Activated T-cell treated with anti-CD3 and anti-CD28 coated beads, Interleukin-2, amount 50 U/mL, for 48 hours (primary cell): ENCODE measurements at regions not wholly inside any gene's neighbourhood (a gene's known extent, or its start where the extent isn't known, plus 50 kb on each side); places are given as distances from the start of the nearest gene placed in this dataset.

Source experiments
- DNase-seq, 2 experiments: peaks; one replicate each; pipeline ENCODE4 v3.0.0-alpha.2; 2020

DNA sequence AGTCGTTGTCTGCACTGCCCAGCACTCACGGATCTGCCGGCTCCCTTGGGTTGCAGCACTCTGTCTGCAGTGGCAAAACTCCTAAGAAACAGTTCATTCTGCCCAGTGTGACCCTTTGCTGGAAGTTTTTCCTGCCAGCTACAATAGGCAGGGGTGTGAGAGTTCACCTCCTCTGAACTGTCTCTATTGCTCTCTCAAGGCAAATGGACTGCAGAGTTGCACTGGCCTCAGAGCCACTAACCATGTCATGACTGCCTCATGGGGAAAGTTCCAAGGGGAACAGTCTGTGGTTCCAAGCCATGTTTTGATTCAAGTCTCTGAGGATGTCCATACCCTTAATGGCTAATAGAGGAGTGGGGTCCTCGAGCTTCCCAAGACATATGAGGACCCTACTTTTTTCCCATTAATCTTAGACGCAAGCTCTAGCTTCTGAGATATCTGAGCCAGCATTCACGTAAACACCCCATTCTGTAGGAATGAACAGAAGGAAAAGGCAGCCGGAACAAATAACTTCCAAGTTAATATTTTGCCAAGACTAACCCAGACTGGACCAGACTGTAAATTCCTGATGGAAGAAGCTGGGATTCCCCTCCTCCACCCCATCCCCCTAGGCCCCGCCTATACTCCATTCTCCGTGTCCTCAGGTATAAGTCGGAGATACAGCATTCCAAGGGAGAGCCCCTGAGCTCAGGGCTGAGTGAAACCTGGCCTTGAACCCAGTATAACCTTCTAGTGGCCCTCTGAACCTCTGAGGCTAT, 93.8 kb upstream of the AKT3 start:
- no peak for DNase-seq

DNA sequence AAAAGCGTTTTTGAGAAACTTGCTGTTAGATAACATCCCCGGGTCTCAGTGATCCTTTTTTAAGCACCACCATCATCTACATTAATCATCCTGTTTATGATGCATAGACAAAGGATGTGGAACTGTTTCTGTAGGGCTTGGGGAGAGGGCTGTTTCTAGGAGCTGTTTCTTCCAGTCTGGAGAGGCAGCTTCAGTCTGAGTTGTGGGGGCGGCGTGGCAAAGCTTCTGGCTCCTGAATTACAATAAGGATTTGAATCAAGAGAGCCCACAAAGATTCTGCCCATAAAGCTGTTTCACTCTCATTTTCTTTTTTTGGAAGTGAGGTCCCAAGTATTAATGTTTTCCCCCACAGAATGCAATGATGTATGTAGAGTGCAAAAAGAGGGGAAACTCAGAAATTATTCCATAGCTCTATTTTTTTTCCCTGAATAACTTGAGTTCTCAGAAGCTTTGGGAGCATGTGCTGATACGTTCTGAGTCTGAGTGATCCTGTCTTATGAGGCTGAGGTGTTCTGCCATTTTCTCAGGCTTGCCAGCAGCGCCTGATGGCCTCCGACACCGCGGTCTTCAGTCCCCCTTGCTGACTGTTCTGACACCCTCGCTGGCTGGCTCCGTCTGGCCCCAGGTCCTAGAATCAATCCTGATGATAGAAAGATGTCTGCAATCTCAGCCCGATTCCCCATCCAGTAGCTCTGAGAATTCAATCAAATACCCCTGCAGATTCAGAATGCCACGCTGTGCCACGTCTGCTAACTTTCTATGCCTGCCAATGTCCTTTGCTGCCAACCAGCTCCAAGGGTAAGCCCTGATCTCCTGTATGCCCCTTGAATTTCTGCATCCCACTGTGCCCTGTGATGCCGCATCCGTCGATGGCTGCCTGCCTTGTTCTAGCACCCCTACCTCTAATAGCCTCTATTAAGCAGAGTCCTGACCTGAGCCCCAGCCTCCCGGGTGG, 92.4 kb upstream of the AKT3 start:
- no peak for DNase-seq

DNA sequence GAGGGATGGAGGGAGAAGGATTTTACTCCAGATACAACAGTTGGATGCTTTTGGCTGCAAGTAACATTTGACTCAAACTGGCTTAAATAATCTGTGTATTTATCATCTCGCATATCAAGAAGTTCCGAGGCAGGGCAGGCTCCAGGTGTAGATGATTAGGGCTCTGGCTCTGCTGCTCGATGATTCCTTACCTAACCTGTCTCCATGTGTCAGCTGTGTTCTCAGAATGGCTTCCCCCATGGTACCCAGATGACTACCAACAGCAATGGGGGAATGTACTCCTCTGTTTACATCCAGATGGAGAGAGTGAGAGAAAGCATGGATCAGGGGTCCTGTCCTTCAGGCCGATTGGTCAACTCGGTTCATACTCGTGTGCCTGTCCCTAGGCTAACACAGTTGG, 90.4 kb upstream of the AKT3 start:
- no peak for DNase-seq

DNA sequence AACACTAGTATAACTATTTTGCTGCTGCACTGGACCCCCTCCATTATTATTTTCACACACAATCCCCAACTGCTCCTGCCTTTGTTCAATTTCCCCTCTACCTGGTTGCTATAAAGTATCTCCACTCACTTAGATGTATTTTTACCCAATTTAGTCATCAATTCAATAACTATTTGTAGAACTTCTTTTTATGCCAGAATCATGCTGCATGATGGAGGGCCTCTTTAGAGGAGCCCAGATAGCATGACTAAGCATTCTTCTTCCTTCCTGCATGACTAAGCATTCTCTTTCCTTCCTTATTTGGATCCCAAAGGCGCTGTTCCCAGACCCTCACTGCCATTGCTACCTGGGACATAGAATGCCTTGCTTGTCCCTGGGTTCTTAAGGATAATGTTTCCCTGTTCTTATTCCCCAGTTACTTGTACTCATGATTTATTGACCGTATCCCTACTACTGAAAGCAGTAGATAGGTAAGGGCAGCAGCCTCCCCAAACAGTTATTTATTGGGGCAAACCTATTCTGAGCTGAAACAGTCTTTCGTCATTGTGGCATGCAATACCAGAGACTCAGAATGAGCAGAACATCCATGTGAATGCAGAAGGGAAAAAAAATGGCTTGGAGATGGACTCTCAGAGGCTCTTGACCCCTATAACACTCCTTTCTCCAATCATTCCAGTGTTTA, 89.3 kb upstream of the AKT3 start:
- no peak for DNase-seq

DNA sequence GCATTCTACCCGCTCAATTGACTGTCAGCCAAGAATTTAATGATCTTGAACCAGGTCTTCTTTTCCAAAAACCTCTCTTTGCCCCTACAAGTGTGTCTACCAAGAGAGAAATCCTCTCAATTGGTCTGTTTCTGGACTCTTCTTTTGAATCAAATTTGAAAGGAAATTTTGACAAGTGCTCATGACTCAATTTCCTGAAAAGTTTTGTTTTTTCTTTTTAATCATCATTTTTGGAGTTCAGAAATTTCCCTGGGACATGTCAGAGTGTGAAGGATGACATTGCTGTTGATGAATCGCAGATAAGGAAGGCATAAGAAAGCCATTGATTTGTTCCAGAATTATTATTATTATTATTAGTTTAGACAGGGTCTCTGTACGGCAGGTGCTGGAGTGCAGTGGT, 88.2 kb upstream of the AKT3 start:
- DNase-seq = no peak

DNA sequence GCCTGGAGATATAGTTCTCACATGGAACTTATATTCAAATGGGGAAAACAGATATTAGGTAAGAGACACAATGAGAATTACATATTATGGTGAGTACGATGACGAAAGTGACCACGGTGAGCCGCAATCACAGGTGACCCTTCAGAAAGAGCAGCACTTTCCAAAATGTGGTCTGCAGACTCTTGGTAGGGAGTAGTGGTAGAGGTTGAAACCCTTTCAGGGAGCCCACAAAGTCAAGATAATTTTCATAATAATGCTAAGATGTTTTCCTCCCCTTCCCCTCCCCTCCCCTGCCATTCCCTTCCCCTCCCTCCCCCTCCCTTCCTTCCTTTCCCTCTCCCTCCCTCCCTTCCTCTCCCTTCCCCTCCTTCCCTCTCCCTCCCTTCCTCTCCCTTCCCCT, 83.5 kb upstream of the AKT3 start:
- no peak for DNase-seq

DNA sequence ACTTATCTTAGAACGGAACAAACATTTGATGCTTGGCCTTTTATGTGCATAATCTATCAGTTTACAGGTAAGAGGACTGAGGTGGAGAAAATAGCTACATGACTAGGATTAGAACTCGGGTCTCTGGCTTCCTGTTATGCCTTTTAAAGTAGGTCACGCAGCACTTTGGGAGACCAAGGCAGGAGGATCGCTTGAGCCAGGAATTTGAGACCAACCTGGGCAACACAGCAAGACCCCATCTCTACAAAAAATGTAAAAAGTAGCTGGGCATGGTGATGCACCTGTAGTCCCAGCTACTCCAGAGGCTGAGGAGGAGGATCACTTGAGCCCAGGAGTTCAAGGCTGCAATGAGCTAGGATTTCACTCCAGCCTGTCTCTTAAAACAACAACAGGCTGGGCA, 81.9 kb upstream of the AKT3 start:
- DNase-seq = no peak

DNA sequence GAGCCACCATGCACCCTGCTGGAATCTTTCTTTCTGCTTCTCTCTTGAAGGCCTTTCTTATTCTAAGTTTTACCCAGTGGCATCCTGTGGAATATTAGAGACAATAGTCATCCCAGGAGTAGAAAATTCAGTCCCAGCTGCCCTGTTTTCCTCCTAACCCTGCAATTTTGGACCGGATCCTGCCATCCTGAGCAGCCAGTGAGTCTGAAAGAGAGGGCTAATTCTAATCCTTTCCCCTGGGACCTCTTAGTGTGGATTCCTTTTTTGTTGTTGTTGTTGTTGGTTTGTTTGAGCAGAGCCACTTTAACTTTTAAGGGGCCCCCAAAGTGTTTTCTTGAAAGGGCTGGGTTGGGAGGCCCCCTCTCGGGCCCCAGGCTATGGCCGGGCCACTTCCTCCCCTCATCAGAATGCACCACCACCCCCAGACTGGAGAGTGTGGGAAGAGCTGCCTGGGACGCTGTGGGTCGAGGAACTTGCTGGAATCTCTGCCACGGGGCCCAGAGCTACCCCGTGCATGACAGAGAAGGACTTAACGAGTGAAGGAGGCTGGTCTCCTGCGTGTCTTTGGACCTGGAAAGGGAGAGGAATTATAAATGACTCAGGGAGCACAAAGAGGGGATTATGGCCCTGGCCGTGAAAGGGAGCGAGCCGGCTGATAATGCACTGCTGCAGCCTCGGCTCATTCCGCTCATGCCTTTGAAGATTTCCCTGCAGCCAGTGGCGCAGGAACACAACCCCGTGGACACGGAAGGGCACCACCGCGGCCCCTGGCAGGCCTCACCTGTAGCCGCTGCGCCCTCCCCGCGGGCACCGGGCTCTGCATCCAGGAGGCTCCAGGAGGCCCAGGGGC, 81.0 kb upstream of the AKT3 start:
- no peak for DNase-seq

DNA sequence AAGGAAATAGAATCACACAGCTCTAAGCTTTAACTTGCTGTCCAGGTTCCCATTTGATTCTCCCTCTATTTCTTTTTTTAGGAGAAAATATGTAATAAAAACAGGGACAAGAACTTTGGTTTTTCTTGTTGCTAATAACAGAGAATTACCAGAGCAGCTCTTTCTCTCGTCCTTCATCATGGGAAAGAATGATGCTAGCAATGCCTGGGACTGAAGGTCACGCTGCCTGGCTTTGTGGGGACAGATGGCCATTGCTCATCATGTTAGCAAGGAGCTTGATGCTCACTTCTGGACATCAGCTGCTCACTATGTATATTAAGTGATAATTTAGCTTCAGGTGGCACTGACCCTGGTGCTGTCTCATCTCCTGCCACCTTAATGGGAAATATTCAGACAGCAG, 77.3 kb upstream of the AKT3 start:
- DNase-seq = no peak

DNA sequence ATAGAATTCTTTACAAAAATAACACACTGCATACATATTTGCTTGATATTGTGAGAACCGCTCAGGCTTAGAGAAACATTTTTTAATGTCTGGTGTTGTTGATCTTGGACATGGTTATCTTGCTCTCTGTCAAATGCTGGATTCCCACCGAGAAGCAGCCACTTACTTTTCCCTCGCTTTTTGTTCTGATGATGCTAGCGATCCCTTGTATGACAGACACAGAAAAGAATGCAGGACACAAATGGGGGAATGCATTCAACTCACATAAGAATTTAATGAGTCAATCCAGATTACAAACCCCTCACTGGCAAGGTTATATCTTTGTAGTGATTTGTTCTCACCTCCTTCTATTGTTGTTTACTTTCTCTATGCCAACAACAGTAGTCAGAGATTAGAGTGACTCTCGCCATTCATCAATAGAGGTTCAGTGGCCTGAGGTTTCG, 76.8 kb upstream of the AKT3 start:
- DNase-seq = no peak

DNA sequence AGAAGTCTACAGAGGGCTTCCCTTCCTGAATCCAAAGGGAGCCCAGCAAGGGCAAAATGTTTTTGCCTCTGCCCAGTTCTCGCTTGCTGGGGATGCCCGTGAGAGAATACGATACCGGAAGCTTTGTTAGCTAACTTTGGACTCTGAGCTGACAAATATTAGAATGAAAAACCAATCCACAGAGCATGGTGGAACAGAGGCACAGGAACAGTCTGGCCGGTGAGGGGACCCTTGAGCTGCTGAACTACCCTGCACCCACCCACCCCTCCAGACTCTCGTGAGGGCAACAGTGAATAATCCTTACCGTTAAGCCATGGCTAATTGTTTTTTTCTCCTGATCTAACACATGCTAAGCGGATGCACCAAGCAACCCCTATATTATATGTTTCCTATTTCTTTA, 76.3 kb upstream of the AKT3 start:
- DNase-seq = no peak

DNA sequence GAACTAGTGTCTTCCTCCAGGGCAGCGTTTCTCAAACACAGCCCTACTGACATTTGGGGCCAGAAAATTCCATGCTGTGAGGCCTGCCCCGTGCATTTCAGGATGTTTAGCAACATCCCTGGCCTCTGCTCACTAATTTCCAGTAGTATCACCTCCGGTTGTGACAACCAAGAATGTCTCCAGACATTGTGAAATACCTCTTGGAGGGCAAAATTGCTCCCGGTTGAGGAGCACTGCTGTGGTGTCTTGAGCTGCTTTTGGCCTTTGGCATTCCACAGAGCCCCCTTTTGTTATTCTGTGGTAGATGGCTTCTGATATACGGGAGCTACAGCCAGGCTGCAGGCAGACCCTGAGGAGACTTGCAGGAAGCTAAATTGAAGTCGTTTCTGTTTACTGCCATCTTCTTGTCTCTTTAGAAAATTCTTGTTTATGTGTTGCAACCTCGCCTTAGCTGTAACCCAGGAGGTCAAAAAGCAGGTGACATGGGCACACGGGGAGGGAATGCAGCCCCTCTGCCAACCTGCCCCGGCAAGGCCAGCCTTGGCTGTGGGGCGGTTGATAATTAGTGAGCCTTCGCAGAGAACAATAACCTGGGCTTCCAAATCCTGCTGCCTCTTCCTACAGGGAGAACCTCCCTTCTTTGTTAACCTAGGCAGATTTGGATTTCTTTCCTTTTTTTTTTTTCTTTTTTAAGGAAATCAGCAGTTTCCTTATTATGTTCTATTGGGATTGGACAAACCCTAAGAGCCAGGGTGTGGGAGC, 74.7 kb upstream of the AKT3 start:
- DNase-seq = no peak

DNA sequence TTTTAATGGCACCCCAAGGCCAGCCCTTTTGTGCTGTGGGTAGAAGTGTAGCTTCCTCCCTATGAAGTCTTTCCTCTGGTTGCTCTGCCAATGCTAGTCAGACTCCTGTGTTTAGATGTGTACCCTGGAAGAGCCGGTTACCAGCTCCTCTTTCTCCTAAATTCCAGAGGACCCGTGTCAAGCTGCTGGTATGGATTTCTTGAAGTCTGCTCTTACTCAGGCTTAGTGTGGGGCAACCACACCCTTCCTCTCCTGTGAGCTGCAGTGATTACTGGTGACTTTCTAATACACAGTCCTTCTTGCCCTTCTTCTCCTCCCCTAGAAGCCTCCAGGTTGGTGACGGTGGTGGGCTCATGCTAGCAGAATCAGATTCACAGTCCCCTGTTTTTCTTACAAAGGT, 74.1 kb upstream of the AKT3 start:
- no peak for DNase-seq

DNA sequence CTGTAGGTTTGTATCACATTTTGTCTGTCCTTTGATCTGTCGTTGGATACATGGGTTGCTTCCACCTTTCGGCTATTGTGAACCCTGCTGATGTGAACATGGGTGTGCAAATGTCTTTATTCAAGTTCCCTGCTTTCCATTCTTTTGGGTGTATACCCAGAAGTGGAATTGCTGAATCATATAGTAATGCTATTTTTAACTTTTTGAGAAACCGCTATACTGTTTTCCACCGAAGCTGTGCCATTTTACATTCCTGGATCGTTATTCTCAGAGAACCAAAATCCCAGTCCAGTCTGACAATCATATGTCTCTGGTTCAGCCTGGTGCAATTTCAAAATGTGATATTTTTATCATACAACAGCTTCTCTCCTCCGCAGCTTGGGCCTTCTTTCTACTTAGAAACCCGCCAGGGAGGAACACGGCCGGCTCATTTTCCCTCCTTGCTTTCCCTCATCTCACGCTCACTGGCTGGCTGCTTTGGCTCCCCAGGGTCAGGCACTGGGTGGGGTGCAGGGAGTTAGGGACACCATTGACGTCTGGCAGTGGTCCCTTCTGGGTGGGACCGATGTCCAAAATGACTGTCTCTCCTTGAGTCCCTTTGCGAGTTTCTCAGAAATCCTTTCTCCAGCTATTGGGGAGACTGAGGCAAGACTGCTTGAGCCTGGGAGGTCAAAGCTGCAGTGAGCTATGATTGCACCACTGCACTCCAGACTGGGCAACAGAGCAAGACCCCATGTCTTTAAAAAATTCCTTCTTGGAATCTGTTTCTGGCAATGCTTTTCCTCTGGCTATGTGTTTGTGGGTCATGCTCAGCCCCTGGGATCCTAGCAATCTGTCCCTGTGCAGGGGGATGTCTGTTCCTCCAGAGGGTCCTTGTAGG, 73.5 kb upstream of the AKT3 start:
- DNase-seq = no peak

DNA sequence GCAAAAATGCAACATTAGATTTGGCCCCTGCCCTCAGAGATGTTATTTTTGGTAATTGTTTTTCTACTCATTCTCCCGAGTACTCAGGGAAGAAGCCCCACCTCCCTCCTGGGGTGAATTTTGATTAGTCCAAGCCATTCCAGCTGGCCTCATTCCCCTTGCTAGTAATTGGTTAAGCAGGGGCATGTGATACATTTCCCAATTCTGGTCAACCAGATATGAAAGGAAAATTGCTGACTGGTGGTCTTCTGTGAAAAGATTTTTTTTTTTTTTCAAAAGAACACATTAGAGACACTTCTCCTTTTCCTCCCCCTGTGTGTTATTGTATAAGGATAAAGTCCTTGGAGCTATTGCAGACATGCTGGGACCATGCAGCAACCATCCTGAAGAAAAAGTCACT, 71.1 kb upstream of the AKT3 start:
- DNase-seq = no peak

DNA sequence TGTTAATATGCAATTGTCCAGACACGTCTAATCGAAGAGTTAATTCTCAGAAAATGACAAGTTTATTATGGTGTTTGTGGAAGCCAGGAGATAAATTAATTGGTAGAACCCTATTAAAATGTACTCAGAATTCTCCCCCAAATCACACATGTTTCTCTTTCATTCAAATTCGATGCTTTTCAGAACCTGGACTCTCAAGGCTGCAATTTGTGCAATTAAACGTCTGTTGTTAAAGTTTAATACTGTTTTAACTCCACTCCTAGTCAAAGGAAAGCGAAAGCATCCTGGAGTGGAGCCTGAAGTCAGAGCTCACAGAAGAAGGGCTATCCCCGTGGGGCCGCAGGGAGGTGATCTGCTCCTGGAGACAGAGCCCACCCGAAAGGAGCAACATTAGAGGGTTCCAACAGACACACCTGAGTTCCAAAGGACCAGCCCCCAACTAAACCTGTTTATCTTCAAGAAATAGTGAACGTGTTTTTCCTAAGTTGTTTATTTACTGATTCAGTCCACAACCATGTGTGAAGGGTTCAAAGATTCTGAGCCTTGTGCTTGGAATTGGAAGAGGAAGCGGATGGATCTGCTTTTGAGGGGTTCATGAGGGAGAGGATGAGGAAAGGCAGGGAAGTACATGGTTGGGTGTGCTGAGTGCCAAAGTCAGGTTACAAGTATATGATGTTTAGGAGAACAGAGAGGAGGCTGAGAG, 68.0 kb upstream of the AKT3 start:
- DNase-seq = no peak

DNA sequence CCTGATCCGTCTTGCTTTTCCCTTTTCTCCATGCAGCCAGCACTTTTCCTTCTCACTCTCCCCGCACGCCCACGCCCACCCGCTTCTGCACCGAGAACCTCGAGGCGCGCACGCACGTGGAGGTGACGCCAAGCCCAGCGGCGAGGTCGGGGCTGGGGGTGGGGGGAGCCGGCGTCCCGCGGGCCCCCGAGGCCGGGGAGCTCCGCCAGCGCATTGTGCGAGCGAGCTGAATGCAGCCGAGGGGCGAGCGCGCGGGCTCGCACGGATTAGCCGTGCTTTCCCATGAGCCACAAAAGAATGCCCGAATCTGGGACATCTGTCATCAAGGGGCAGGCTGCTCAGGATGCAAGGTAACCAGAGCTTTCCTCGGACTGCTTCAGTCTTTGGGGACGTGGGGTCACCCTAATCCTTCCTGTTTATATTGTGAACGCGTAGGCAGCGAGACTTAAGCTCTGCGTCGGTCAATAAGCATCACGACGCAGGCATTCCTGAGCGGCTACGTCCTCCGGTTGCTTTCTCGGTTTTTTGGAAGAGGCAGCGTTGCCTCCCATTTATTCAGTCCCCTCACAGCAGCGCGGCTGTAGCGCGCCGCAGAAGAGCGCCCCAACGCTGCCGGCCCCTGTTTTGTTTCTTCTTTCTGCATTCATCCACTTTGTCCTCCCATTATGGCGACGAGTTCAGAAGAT, 67.3 kb upstream of the AKT3 start:
- peak; percentile 24 to 42 for DNase-seq

DNA sequence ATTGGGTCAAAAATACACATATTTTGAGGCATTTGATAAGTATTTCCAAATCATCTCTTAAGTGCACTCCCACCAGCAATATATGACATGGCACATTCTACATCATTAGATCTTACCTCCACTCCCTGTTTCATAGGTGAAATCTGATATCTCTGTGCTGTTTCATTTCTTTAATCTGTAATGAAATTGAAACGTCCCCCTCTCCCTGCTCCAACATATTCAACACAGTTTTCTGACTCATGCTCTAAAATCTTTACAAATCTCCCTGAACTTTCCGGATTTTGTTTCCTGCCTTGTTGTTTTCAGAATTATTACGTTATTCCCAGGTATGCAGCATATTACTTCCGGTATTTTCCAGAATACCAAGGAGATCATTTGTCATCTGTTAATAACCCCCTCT, 66.1 kb upstream of the AKT3 start:
- no peak for DNase-seq

DNA sequence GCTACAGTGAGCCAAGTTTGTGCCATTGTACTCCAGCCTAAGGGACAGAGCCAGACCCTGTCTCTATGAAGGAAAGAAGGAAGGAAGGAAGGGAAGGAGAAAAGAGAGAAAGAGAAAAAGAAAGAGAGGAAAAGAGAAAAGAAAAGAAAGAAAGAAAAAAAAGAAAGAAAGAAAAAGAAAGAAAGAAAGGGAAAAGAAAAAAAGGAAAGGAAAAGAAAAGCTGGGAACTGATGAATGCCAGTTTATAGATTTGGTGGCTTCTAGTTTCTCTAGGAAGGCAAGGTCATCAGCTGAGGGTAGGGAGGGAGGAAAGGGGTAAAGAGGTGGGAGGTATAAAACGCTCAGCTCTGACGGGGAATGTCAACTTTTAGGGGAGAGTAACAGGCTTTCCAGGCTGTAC, 62.3 kb upstream of the AKT3 start:
- DNase-seq = no peak

DNA sequence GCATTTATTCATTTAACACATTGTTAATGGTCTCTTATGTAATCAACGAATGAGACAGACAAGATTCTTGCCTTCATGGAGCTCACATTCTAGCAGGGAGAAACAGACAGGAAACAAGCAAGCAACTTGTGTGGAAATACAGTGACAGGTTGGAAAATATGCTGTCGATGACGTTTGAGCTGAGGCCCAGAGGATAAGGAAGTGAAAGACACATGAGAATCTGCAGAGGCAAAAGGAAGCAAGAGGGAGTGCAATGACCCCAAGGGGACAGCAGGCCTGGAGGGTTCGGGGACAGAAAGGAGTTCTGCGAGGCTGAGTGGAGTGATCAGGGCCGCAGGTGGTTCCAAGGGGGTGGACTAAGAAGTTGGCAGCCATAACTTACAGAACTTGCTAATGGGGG, 60.6 kb upstream of the AKT3 start:
- no peak for DNase-seq
